Activated T-helper 9 cell treated with anti-CD3 and anti-CD28 coated beads, Interleukin-2, amount 50 U/mL, for 16 hours (primary cell): ENCODE measurements at regions not wholly inside any gene's neighbourhood (a gene's known extent, or its start where the extent isn't known, plus 50 kb on each side); places are given as distances from the start of the nearest gene placed in this dataset.
A peak's percentile ranks its signal among the peaks of the same experiment; 100 is the strongest.
"Not testable (repeated sequence)": the region's sequence is repeated elsewhere in the genome, so short reads cannot be mapped to it uniquely, and the experiment has no call there.

Experiments
- DNase-seq: peaks from one replicate; pipeline ENCODE4 v3.0.0-alpha.2; 2020; ENCODE audit warnings: low read depth

GRCh38 chr2:87315183-87315902 is 293.7 kb upstream of the PLGLB1 start:
- DNase-seq: not testable (repeated sequence)

GRCh38 chr2:87317193-87317592 is 295.5 kb upstream of the PLGLB1 start:
- not testable (repeated sequence) for DNase-seq

- not testable (repeated sequence) for DNase-seq
These were observed 297.3 kb upstream of the PLGLB1 start for GRCh38 chr2:87318814-87319491.

- DNase-seq: not testable (repeated sequence)
These were observed 298.1 kb upstream of the PLGLB1 start for GRCh38 chr2:87319705-87320104.

GRCh38 chr2:87321201-87321600 is 299.6 kb upstream of the PLGLB1 start:
- not testable (repeated sequence) for DNase-seq

GRCh38 chr2:87324335-87325041 is 302.8 kb upstream of the PLGLB1 start:
- not testable (repeated sequence) for DNase-seq

- not testable (repeated sequence) for DNase-seq
These were observed 303.6 kb upstream of the PLGLB1 start for GRCh38 chr2:87325042-87325910.

- DNase-seq: not testable (repeated sequence)
These were observed 304.3 kb upstream of the PLGLB1 start for GRCh38 chr2:87325911-87326294.

GRCh38 chr2:87326754-87327153 is 305.1 kb upstream of the PLGLB1 start:
- DNase-seq: not testable (repeated sequence)

GRCh38 chr2:87327648-87328371 is 306.2 kb upstream of the PLGLB1 start:
- not testable (repeated sequence) for DNase-seq

- not testable (repeated sequence) for DNase-seq
These were observed 307.9 kb upstream of the PLGLB1 start for GRCh38 chr2:87329529-87329928.

- not testable (repeated sequence) for DNase-seq
These were observed 308.8 kb upstream of the PLGLB1 start for GRCh38 chr2:87330486-87330885.

GRCh38 chr2:87331940-87332583 is 310.4 kb upstream of the PLGLB1 start:
- not testable (repeated sequence) for DNase-seq

GRCh38 chr2:87334888-87335287 is 313.2 kb upstream of the PLGLB1 start:
- not testable (repeated sequence) for DNase-seq

- DNase-seq: not testable (repeated sequence)
These were observed 317.4 kb upstream of the PLGLB1 start for GRCh38 chr2:87338998-87339397.

GRCh38 chr2:87341601-87342014 is 320.0 kb upstream of the PLGLB1 start:
- peak; percentile 12 for DNase-seq

GRCh38 chr2:87342175-87342574 is 320.5 kb upstream of the PLGLB1 start:
- DNase-seq: not testable (repeated sequence)

- DNase-seq: not testable (repeated sequence)
These were observed 321.7 kb upstream of the PLGLB1 start for GRCh38 chr2:87343347-87343746.

GRCh38 chr2:87345283-87345682 is 323.6 kb upstream of the PLGLB1 start:
- DNase-seq: not testable (repeated sequence)

- DNase-seq: not testable (repeated sequence)
These were observed 326.9 kb upstream of the PLGLB1 start for GRCh38 chr2:87348556-87348955.
